ENCODE measurements at regions not wholly inside any gene's neighbourhood (a gene's known extent, or its start where the extent isn't known, plus 50 kb on each side); places are given as distances from the start of the nearest gene placed in this dataset.

DNA sequence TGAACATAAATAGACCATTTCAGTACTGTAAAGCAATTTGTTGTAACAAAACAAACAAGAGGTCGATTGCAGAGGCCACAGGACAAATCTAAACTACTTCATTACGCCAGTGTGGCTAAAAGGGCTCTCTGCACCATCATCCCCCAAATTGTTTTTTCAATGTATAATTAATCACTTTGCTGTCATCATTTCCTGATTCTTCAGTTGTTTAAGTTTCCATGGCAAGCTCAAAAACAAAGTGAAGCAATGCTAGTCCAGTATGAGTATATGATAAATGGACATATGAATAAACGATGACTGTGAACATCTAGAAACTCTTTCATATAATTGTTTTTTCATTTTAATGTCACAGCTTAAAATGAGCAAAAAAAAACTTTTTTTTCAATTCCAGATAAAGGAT lies 235.4 kb upstream of the FGF13 start:
- intact Hi-C loops (cut with micrococcal nuclease; ENCODE audit: unreplicated experiment): no loop called here
- CTCF ChIA-PET (ENCODE audit: unreplicated experiment): no interaction called here
- DNase-seq (ENCODE audit: low spot score): no peak

DNA sequence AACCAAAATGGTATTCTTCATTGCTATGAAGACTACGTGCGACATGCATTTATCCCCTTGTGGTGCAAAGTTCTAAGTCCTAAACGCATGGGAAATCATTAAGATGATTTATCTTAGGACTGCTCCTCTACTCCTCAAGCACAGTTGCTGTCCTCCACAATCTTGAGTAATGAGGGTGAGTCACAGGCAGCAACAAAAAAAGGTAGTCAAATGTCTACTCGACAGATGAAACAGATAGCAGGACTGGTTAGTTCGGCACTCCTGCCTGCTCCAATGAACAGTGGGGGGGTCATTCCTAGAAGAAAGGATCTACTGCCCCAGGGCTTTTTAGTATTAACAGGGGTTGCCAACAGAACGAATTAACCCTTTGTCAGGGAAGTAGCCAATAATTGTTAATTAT lies 233.7 kb upstream of the FGF13 start:
- BruUV-seq (replicated peaks): no TSS peak
- CTCF ChIA-PET (ENCODE audit: unreplicated experiment): no interaction called here

More for the DNA sequence above, 235.4 kb upstream of the FGF13 start:
- no peaks in the 10 kb centered on the region for H3K36me3 ChIP-seq (ENCODE audit: insufficient read depth, low read length)
- H3K9me3 ChIP-seq (ENCODE audit: low read length): no peaks in the 10 kb centered on the region
- H3K4me3 ChIP-seq (ENCODE audit: low read depth, low read length, poor library complexity, severe bottlenecking): no peak overlapping the region
- POLR2A ChIA-PET: no interaction called here
- H4K20me1 ChIP-seq (ENCODE audit: insufficient read depth, low read length): no peaks in the 10 kb centered on the region
- H3K27ac ChIP-seq (ENCODE audit: low read depth, low read length, poor library complexity, severe bottlenecking): no peak overlapping the region
- no peaks in the 10 kb centered on the region for H3K79me2 ChIP-seq (ENCODE audit: insufficient read depth, low read depth, low read length)
- TF ChIP-seq EZH2phosphoT487 (IDR thresholded peaks at IDR 0.05; ENCODE audit: borderline replicate concordance, low read depth, low read length): no peak
- TF ChIP-seq, protein P1, sequence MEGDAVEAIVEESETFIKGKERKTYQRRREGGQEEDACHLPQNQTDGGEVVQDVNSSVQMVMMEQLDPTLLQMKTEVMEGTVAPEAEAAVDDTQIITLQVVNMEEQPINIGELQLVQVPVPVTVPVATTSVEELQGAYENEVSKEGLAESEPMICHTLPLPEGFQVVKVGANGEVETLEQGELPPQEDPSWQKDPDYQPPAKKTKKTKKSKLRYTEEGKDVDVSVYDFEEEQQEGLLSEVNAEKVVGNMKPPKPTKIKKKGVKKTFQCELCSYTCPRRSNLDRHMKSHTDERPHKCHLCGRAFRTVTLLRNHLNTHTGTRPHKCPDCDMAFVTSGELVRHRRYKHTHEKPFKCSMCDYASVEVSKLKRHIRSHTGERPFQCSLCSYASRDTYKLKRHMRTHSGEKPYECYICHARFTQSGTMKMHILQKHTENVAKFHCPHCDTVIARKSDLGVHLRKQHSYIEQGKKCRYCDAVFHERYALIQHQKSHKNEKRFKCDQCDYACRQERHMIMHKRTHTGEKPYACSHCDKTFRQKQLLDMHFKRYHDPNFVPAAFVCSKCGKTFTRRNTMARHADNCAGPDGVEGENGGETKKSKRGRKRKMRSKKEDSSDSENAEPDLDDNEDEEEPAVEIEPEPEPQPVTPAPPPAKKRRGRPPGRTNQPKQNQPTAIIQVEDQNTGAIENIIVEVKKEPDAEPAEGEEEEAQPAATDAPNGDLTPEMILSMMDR (conservative IDR thresholded peaks at IDR 0.05; ENCODE audit: low read length): no peak
- H3K4me2 ChIP-seq (ENCODE audit: low read length): no peak overlapping the region
- no peaks in the 10 kb centered on the region for H3K4me1 ChIP-seq (ENCODE audit: insufficient read depth, low read length, poor library complexity, severe bottlenecking)
- no TSS peak for BruUV-seq (replicated peaks)
- H3K9me2 ChIP-seq (ENCODE audit: insufficient read depth, low read length): no peaks in the 10 kb centered on the region
- H2AFZ ChIP-seq (ENCODE audit: low read length): no peak overlapping the region

DNA sequence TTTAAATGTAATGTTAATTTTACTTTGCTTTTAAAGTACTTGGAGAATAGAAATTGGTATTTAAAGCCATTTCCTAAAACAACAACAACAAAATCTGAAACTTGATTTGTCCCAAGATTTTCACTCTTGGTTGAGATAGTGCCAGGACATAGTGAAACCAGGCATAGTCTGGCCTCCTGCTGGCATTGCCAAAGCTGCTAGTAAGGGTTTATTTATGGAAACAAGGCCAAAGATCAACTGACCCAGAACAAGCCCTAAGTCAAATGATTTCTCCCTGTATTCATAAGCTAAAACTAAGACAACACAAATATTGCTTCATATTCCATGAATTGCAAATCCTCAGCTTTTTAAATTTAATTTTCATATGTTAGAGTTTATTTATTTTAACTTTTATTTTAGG lies 227.5 kb upstream of the FGF13 start:
- H3K4me3 ChIP-seq (ENCODE audit: low read depth, low read length, poor library complexity, severe bottlenecking): no peak overlapping the region
- ChIA-PET CTCF (ENCODE audit: unreplicated experiment) (no interaction called here), POLR2A (no interaction called here)
- no peak for DNase-seq (ENCODE audit: low spot score)
- no peak overlapping the region for H3K27ac ChIP-seq (ENCODE audit: low read depth, low read length, poor library complexity, severe bottlenecking)
- H3K9me3 ChIP-seq (ENCODE audit: low read length): no peaks in the 10 kb centered on the region
- intact Hi-C loops (cut with micrococcal nuclease; ENCODE audit: unreplicated experiment): no loop called here
- TF ChIP-seq, protein P1 (conservative IDR thresholded peaks at IDR 0.05; ENCODE audit: low read length): no peak
- no peak for TF ChIP-seq EZH2phosphoT487 (IDR thresholded peaks at IDR 0.05; ENCODE audit: borderline replicate concordance, low read depth, low read length)
- no peaks in the 10 kb centered on the region for H4K20me1 ChIP-seq (ENCODE audit: insufficient read depth, low read length)
- no peak overlapping the region for H3K4me2 ChIP-seq (ENCODE audit: low read length)
- H3K36me3 ChIP-seq (ENCODE audit: insufficient read depth, low read length): no peaks in the 10 kb centered on the region
- BruUV-seq (replicated peaks): no TSS peak
- H2AFZ ChIP-seq (ENCODE audit: low read length): no peak overlapping the region
- no peaks in the 10 kb centered on the region for H3K4me1 ChIP-seq (ENCODE audit: insufficient read depth, low read length, poor library complexity, severe bottlenecking)
- H3K9me2 ChIP-seq (ENCODE audit: insufficient read depth, low read length): no peaks in the 10 kb centered on the region
- no peaks in the 10 kb centered on the region for H3K79me2 ChIP-seq (ENCODE audit: insufficient read depth, low read depth, low read length)

More for the DNA sequence above, 233.7 kb upstream of the FGF13 start:
- H2AFZ ChIP-seq (ENCODE audit: low read length): no peak overlapping the region
- POLR2A ChIA-PET: no interaction called here
- no peak overlapping the region for H3K4me3 ChIP-seq (ENCODE audit: low read depth, low read length, poor library complexity, severe bottlenecking)
- no peaks in the 10 kb centered on the region for H3K36me3 ChIP-seq (ENCODE audit: insufficient read depth, low read length)
- TF ChIP-seq, protein P1 (conservative IDR thresholded peaks at IDR 0.05; ENCODE audit: low read length): no peak
- TF ChIP-seq EZH2phosphoT487 (IDR thresholded peaks at IDR 0.05; ENCODE audit: borderline replicate concordance, low read depth, low read length): no peak
- DNase-seq (ENCODE audit: low spot score): no peak
- H3K9me3 ChIP-seq (ENCODE audit: low read length): no peaks in the 10 kb centered on the region
- no peaks in the 10 kb centered on the region for H3K9me2 ChIP-seq (ENCODE audit: insufficient read depth, low read length)
- intact Hi-C loops (cut with micrococcal nuclease; ENCODE audit: unreplicated experiment): no loop called here
- no peak overlapping the region for H3K27ac ChIP-seq (ENCODE audit: low read depth, low read length, poor library complexity, severe bottlenecking)
- H3K4me1 ChIP-seq (ENCODE audit: insufficient read depth, low read length, poor library complexity, severe bottlenecking): no peaks in the 10 kb centered on the region
- H3K79me2 ChIP-seq (ENCODE audit: insufficient read depth, low read depth, low read length): no peaks in the 10 kb centered on the region
- no peak overlapping the region for H3K4me2 ChIP-seq (ENCODE audit: low read length)
- no peaks in the 10 kb centered on the region for H4K20me1 ChIP-seq (ENCODE audit: insufficient read depth, low read length)
